Adrenal gland (tissue), 9 donors: ENCODE measurements at regions not wholly inside any gene's neighbourhood (a gene's known extent, or its start where the extent isn't known, plus 50 kb on each side); places are given as distances from the start of the nearest gene placed in this dataset.

Source experiments
- DNase-seq, 7 donors: peaks; one replicate each; pipeline ENCODE4 v3.0.0-alpha.2; 2019 to 2020
- H3K27ac ChIP-seq, 5 donors: fragments of 200-600 bp; sonication (generic) in 4 of 5; 1 replicate in 3 of 5; 2 replicates in 2 of 5; pipeline versions ENCODE4 v1.5.1 to v1.8.0; 2016 to 2020; ENCODE audit warnings: mild to moderate bottlenecking in 1 of 5
- H3K27me3 ChIP-seq: fragments of 200-600 bp; 2 replicates; pipeline ENCODE4 v1.8.0; 2021
- H3K36me3 ChIP-seq, 2 donors: fragments of 200-600 bp; replicated peaks in 1 of 2; 1 replicate in 1 of 2; 2 replicates in 1 of 2; pipeline versions ENCODE4 v1.5.1 to v1.8.0; 2018 to 2022
- H3K4me1 ChIP-seq, 2 donors: fragments of 200-600 bp; replicated peaks in 1 of 2; 1 replicate in 1 of 2; 2 replicates in 1 of 2; pipeline versions ENCODE4 v1.5.1 to v1.8.0; 2018 to 2021
- H3K4me3 ChIP-seq, 4 donors: fragments of 200-600 bp; sonication (generic) in 3 of 4; one replicate each; pipeline ENCODE4 v1.5.1; 2016 to 2018
- H3K9me3 ChIP-seq, 3 donors: fragments of 200-600 bp; sonication (generic) in 1 of 3; replicated peaks in 1 of 3; 1 replicate in 2 of 3; 2 replicates in 1 of 3; pipeline versions ENCODE4 v1.5.1 to v1.8.0; 2016 to 2021
- CTCF ChIP-seq, 6 experiments: fragments of 450-650 bp in 4 of 6; fragments of 200-600 bp in 2 of 6; sonication (generic) in 1 of 6; IDR thresholded peaks; 1 replicate in 5 of 6; 2 replicates in 1 of 6; pipeline versions ENCODE4 v1.5.1 to v1.8.0; 2016 to 2021; ENCODE audit warnings: antibody characterized with exemption in 6 of 6, mild to moderate bottlenecking in 2 of 6, moderate library complexity in 1 of 6
- POLR2A ChIP-seq, 2 donors: fragments of 450-650 bp; IDR thresholded peaks; one replicate each; pipeline ENCODE4 v1.6.1; 2017; ENCODE audit warnings: antibody characterized with exemption in 2 of 2, mild to moderate bottlenecking in 2 of 2, moderate library complexity in 1 of 2
- WGBS, 4 donors: extraction: QIAGEN DNeasy Blood & Tissue Kit in 2 of 4; methylation state at CpG; one replicate each; pipeline versions ENCODE4 v1.1.5 to v1.1.7; 2013 to 2017; 5-methylcytosine and 5-hydroxymethylcytosine counted together
- intact Hi-C, 2 donors: fragments of 100-400 bp; cut with DNase I; formaldehyde crosslinking; loops; one replicate each; pipeline versions ENCODE4 v1.14.1 to v1.15.0; 2022 to 2023
- donor health status: healthy with polysubstance abuse.
- donor health status: Bipolar disorder and iron deficiency.
- donor health status: DM: yes; HTN: yes; CAD: no.
- donor health status: DM: no; HTN: no; CAD: no.
- donor health status: DM: no; HTN: no; CAD: no.

GRCh38 chr12:23399402-23399933, 550.0 kb downstream of the SOX5 start:
- no peak for DNase-seq
- H3K27ac ChIP-seq: no peak overlapping the region
- no peaks in the 10 kb centered on the region for H3K9me3 ChIP-seq
- H3K36me3 ChIP-seq: no peaks in the 10 kb centered on the region
- intact Hi-C loops: no loop called here
- H3K27me3 ChIP-seq: no peaks in the 10 kb centered on the region
- TF ChIP-seq POLR2A (IDR thresholded peaks at IDR 0.05): no peak
- TF ChIP-seq CTCF (IDR thresholded peaks at IDR 0.05): no peak
- WGBS, 4 donors: 29 to 42% (median 35%) methylated on average over 2 of the region's 2 CpGs
- no peak overlapping the region for H3K4me3 ChIP-seq
- H3K4me1 ChIP-seq: no peaks in the 10 kb centered on the region

GRCh38 chr12:23415180-23415579, 534.3 kb downstream of the SOX5 start:
- H3K27me3 ChIP-seq: no peaks in the 10 kb centered on the region
- no peaks in the 10 kb centered on the region for H3K36me3 ChIP-seq
- H3K27ac ChIP-seq: no peak overlapping the region
- H3K4me3 ChIP-seq: no peak overlapping the region
- no peak for TF ChIP-seq POLR2A (IDR thresholded peaks at IDR 0.05)
- TF ChIP-seq CTCF (IDR thresholded peaks at IDR 0.05): no peak
- intact Hi-C loops: no loop called here
- DNase-seq: no peak
- no peaks in the 10 kb centered on the region for H3K9me3 ChIP-seq
- no peaks in the 10 kb centered on the region for H3K4me1 ChIP-seq
- 52 to 63% (median 54%) methylated on average over 3 of the region's 3 CpGs for WGBS, 4 donors

GRCh38 chr12:23421556-23421955, 527.9 kb downstream of the SOX5 start:
- intact Hi-C loops: no loop called here
- no peak for DNase-seq
- Histone ChIP-seq H3K9me3 (no peaks in the 10 kb centered on the region), H3K27me3 (no peaks in the 10 kb centered on the region), H3K4me1 (no peaks in the 10 kb centered on the region), H3K36me3 (no peaks in the 10 kb centered on the region), H3K4me3 (no peak overlapping the region), H3K27ac (no peak overlapping the region)
- TF ChIP-seq CTCF (IDR thresholded peaks at IDR 0.05) (no peak), POLR2A (IDR thresholded peaks at IDR 0.05) (no peak)
- WGBS, 4 donors: 61 to 68% (median 64%) methylated on average over 6 of the region's 6 CpGs

GRCh38 chr12:23423097-23423687, 526.3 kb downstream of the SOX5 start:
- TF ChIP-seq CTCF (IDR thresholded peaks at IDR 0.05) (no peak), POLR2A (IDR thresholded peaks at IDR 0.05) (no peak)
- intact Hi-C loops: no loop called here
- 64 to 80% (median 73%) methylated on average over 5 of the region's 5 CpGs for WGBS, 4 donors
- no peaks in the 10 kb centered on the region for H3K27me3 ChIP-seq
- no peaks in the 10 kb centered on the region for H3K4me1 ChIP-seq
- H3K27ac ChIP-seq: no peak overlapping the region
- H3K36me3 ChIP-seq: no peaks in the 10 kb centered on the region
- DNase-seq: no peak
- no peak overlapping the region for H3K4me3 ChIP-seq
- no peaks in the 10 kb centered on the region for H3K9me3 ChIP-seq
